ENCODE measurements at regions not wholly inside any gene's neighbourhood (a gene's known extent, or its start where the extent isn't known, plus 50 kb on each side); places are given as distances from the start of the nearest gene placed in this dataset.
"Not testable (repeated sequence)": the region's sequence is repeated elsewhere in the genome, so short reads cannot be mapped to it uniquely, and the experiment has no call there.

- FAIRE-seq = no peak
- no peak for TF ChIP-seq POLR2A (IDR thresholded peaks at IDR 0.05; ENCODE audit: low read depth, low read length)
- DNase-seq (ENCODE audit: insufficient read length, low spot score) = no peak
These were observed 300.4 kb downstream of the SV2B start for GRCh38 chr15:91400481-91400880.

- DNase-seq (ENCODE audit: insufficient read length, low spot score) (peak; percentile 32), FAIRE-seq (peak; percentile 83)
- TF ChIP-seq POLR2A (IDR thresholded peaks at IDR 0.05; ENCODE audit: low read depth, low read length) = no peak
These were observed 307.3 kb downstream of the SV2B start for GRCh38 chr15:91407269-91407889.

GRCh38 chr15:91408476-91409076, 308.5 kb downstream of the SV2B start:
- no peak for DNase-seq (ENCODE audit: insufficient read length, low spot score)
- no peak for FAIRE-seq
- TF ChIP-seq POLR2A (IDR thresholded peaks at IDR 0.05; ENCODE audit: low read depth, low read length) = no peak

- TF ChIP-seq POLR2A (IDR thresholded peaks at IDR 0.05; ENCODE audit: low read depth, low read length) = no peak
- DNase-seq (ENCODE audit: insufficient read length, low spot score) (no peak), FAIRE-seq (no peak)
These were observed 309.3 kb downstream of the SV2B start for GRCh38 chr15:91409387-91409786.

- TF ChIP-seq POLR2A (IDR thresholded peaks at IDR 0.05; ENCODE audit: low read depth, low read length) = no peak
- FAIRE-seq (no peak), DNase-seq (ENCODE audit: insufficient read length, low spot score) (no peak)
These were observed 311.5 kb downstream of the SV2B start for GRCh38 chr15:91411586-91411985.

GRCh38 chr15:91412138-91412928, 312.3 kb downstream of the SV2B start:
- DNase-seq (ENCODE audit: insufficient read length, low spot score) (no peak), FAIRE-seq (no peak)
- TF ChIP-seq POLR2A (IDR thresholded peaks at IDR 0.05; ENCODE audit: low read depth, low read length) = no peak

- DNase-seq (ENCODE audit: insufficient read length, low spot score) (no peak), FAIRE-seq (no peak)
- TF ChIP-seq POLR2A (IDR thresholded peaks at IDR 0.05; ENCODE audit: low read depth, low read length) = no peak
These were observed 313.1 kb downstream of the SV2B start for GRCh38 chr15:91413142-91413541.

- no peak for FAIRE-seq
These were observed 314.1 kb downstream of the SV2B start for GRCh38 chr15:91414124-91414523.

GRCh38 chr15:91415258-91415657, 315.2 kb downstream of the SV2B start:
- not testable (repeated sequence) for DNase-seq (ENCODE audit: insufficient read length, low spot score); FAIRE-seq

More at GRCh38 chr15:91414124-91414523, 314.1 kb downstream of the SV2B start:
- no peak for TF ChIP-seq POLR2A (IDR thresholded peaks at IDR 0.05; ENCODE audit: low read depth, low read length)
- no peak for DNase-seq (ENCODE audit: insufficient read length, low spot score)

GRCh38 chr15:91420689-91421088, 320.6 kb downstream of the SV2B start:
- TF ChIP-seq POLR2A (IDR thresholded peaks at IDR 0.05; ENCODE audit: low read depth, low read length) = no peak
- DNase-seq (ENCODE audit: insufficient read length, low spot score) = no peak
- FAIRE-seq = no peak

- DNase-seq (ENCODE audit: insufficient read length, low spot score) (no peak), FAIRE-seq (no peak)
These were observed 322.7 kb downstream of the SV2B start for GRCh38 chr15:91422797-91423196.

GRCh38 chr15:91424001-91424400, 323.9 kb downstream of the SV2B start:
- FAIRE-seq (no peak), DNase-seq (ENCODE audit: insufficient read length, low spot score) (no peak)
- TF ChIP-seq POLR2A (IDR thresholded peaks at IDR 0.05; ENCODE audit: low read depth, low read length) = no peak

More at GRCh38 chr15:91422797-91423196, 322.7 kb downstream of the SV2B start:
- no peak for TF ChIP-seq POLR2A (IDR thresholded peaks at IDR 0.05; ENCODE audit: low read depth, low read length)

GRCh38 chr15:91426412-91426811, 326.4 kb downstream of the SV2B start:
- FAIRE-seq = no peak
- no peak for TF ChIP-seq POLR2A (IDR thresholded peaks at IDR 0.05; ENCODE audit: low read depth, low read length)
- DNase-seq (ENCODE audit: insufficient read length, low spot score) = no peak

- no peak for TF ChIP-seq POLR2A (IDR thresholded peaks at IDR 0.05; ENCODE audit: low read depth, low read length)
- no peak for DNase-seq (ENCODE audit: insufficient read length, low spot score)
- FAIRE-seq = no peak
These were observed 329.9 kb downstream of the SV2B start for GRCh38 chr15:91429973-91430372.

Data from H54 (cell line).